ENCODE measurements at regions not wholly inside any gene's neighbourhood (a gene's known extent, or its start where the extent isn't known, plus 50 kb on each side); places are given as distances from the start of the nearest gene placed in this dataset.

- no TSS peak for BruUV-seq (replicated peaks)
- Mint-ChIP-seq H3K27me3 (ENCODE audit: insufficient read depth, unreplicated experiment) (no peaks in the 10 kb centered on the region), H3K4me1 (ENCODE audit: insufficient read depth, unreplicated experiment) (peaks cover 26% of the 10 kb centered on the region), H3K36me3 (ENCODE audit: insufficient read depth, unreplicated experiment) (no peaks in the 10 kb centered on the region), H3K27ac (ENCODE audit: low read depth, unreplicated experiment) (no peak overlapping the region), H3K9me3 (ENCODE audit: unreplicated experiment) (peaks cover 5% of the 10 kb centered on the region), H3K4me3 (ENCODE audit: unreplicated experiment) (no peak overlapping the region)
- intact Hi-C loops (cut with micrococcal nuclease), result no loop called here
- POLR2A ChIA-PET, result interaction anchor here (0.6 kb wide), 1 partner anchor 200 kb away, joined by 3 read pairs; no protein-coding TSS in a partner anchor
- no peak for DNase-seq (ENCODE audit: unreplicated experiment)
- CTCF ChIA-PET, result interaction anchor here (1.0 kb wide), 1 partner anchor 12 kb away, joined by 3 read pairs; no protein-coding TSS in a partner anchor
- no peak for TF ChIP-seq CTCF (IDR thresholded peaks at IDR 0.05; ENCODE audit: unreplicated experiment)
These were observed 117.3 kb upstream of the SERPINE2 start for GRCh38 chr2:224156436-224156835.

- no TSS peak for BruUV-seq (replicated peaks)
- no peak for TF ChIP-seq CTCF (IDR thresholded peaks at IDR 0.05; ENCODE audit: unreplicated experiment)
- no peak overlapping the region for H3K4me3 Mint-ChIP-seq (ENCODE audit: unreplicated experiment)
- peaks cover 7% of the 10 kb centered on the region for H3K9me3 Mint-ChIP-seq (ENCODE audit: unreplicated experiment)
- intact Hi-C loops (cut with micrococcal nuclease), result no loop called here
- no peaks in the 10 kb centered on the region for H3K36me3 Mint-ChIP-seq (ENCODE audit: insufficient read depth, unreplicated experiment)
- no peak for DNase-seq (ENCODE audit: unreplicated experiment)
- POLR2A ChIA-PET, result interaction anchor here (0.6 to 1.2 kb wide), 2 partner anchors 10 to 199 kb away, joined by 3 to 8 read pairs; no protein-coding TSS in a partner anchor
- peaks cover 27% of the 10 kb centered on the region for H3K4me1 Mint-ChIP-seq (ENCODE audit: insufficient read depth, unreplicated experiment)
- no peak overlapping the region for H3K27ac Mint-ChIP-seq (ENCODE audit: low read depth, unreplicated experiment)
- no peaks in the 10 kb centered on the region for H3K27me3 Mint-ChIP-seq (ENCODE audit: insufficient read depth, unreplicated experiment)
- CTCF ChIA-PET, result interaction anchor here (0.7 to 1.0 kb wide), 3 partner anchors 12 to 44 kb away, joined by 3 read pairs; no protein-coding TSS in a partner anchor
These were observed 116.8 kb upstream of the SERPINE2 start for GRCh38 chr2:224155896-224156295.

GRCh38 chr2:224155371-224155770 lies 116.3 kb upstream of the SERPINE2 start:
- peaks cover 7% of the 10 kb centered on the region for H3K9me3 Mint-ChIP-seq (ENCODE audit: unreplicated experiment)
- no peak overlapping the region for H3K4me3 Mint-ChIP-seq (ENCODE audit: unreplicated experiment)
- intact Hi-C loops (cut with micrococcal nuclease), result no loop called here
- BruUV-seq (replicated peaks), result no TSS peak
- H3K27me3 Mint-ChIP-seq (ENCODE audit: insufficient read depth, unreplicated experiment), result no peaks in the 10 kb centered on the region
- H3K27ac Mint-ChIP-seq (ENCODE audit: low read depth, unreplicated experiment), result no peak overlapping the region
- no peak for TF ChIP-seq CTCF (IDR thresholded peaks at IDR 0.05; ENCODE audit: unreplicated experiment)
- CTCF ChIA-PET, result interaction anchor here (0.7 to 1.0 kb wide), 3 partner anchors 11 to 44 kb away, joined by 3 read pairs; no protein-coding TSS in a partner anchor
- no peak for DNase-seq (ENCODE audit: unreplicated experiment)
- H3K36me3 Mint-ChIP-seq (ENCODE audit: insufficient read depth, unreplicated experiment), result no peaks in the 10 kb centered on the region
- peaks cover 28% of the 10 kb centered on the region for H3K4me1 Mint-ChIP-seq (ENCODE audit: insufficient read depth, unreplicated experiment)
- POLR2A ChIA-PET, result interaction anchor here (1.2 kb wide), 1 partner anchor 9 kb away, joined by 8 read pairs; no protein-coding TSS in a partner anchor

- POLR2A ChIA-PET, result no interaction called here
- BruUV-seq (replicated peaks), result no TSS peak
- intact Hi-C loops (cut with micrococcal nuclease), result no loop called here
- H3K4me3 Mint-ChIP-seq (ENCODE audit: unreplicated experiment), result no peak overlapping the region
- H3K4me1 Mint-ChIP-seq (ENCODE audit: insufficient read depth, unreplicated experiment), result peaks cover 39% of the 10 kb centered on the region
- no peak for TF ChIP-seq CTCF (IDR thresholded peaks at IDR 0.05; ENCODE audit: unreplicated experiment)
- peak overlapping the region; percentile 28 for H3K27ac Mint-ChIP-seq (ENCODE audit: low read depth, unreplicated experiment)
- no peaks in the 10 kb centered on the region for H3K27me3 Mint-ChIP-seq (ENCODE audit: insufficient read depth, unreplicated experiment)
- CTCF ChIA-PET, result no interaction called here
- peaks cover 7% of the 10 kb centered on the region for H3K9me3 Mint-ChIP-seq (ENCODE audit: unreplicated experiment)
- no peak for DNase-seq (ENCODE audit: unreplicated experiment)
- H3K36me3 Mint-ChIP-seq (ENCODE audit: insufficient read depth, unreplicated experiment), result no peaks in the 10 kb centered on the region
These were observed 112.7 kb upstream of the SERPINE2 start for GRCh38 chr2:224151680-224152310.
